ENCODE measurements at regions not wholly inside any gene's neighbourhood (a gene's known extent, or its start where the extent isn't known, plus 50 kb on each side); places are given as distances from the start of the nearest gene placed in this dataset.

DNA sequence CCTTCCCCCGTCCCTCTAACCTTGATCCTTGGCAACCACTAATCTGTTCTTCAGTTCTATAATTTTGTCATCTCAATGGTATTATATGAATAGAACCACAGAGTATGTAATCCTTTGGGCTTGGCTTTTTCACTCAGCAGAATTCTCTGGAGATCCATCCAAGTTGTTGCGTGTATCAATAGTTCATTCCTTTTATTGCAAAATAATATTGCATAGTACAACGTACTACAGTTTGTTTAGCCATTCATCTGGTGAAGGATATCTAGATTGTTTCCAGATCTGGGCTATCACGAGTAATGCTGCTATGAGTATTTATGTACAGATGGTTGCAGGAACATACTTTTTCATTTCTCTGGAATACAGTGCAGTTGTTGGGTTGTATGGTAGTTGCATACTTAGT, 76.2 kb downstream of the PLXNA1 start:
- Histone ChIP-seq H3K27me3 (replicated peaks in 1 of 4; ENCODE audit: control extremely low read depth in 1 of 4, control insufficient read depth in 3 of 4, insufficient read depth in 4 of 4, low read length in 3 of 4) (peaks cover 0 to 8% (median 0%) of the 10 kb centered on the region in 4 experiments), H3K36me3 (replicated peaks in 1 of 2; ENCODE audit: control extremely low read depth in 1 of 2, control insufficient read depth in 1 of 2, extremely low read depth in 1 of 2, insufficient read depth in 2 of 2, low read length in 1 of 2) (no peaks in the 10 kb centered on the region), H3K9ac (ENCODE audit: low read length) (no peak overlapping the region), H3K9me3 (ENCODE audit: control extremely low read depth in 1 of 3, control insufficient read depth in 2 of 3, insufficient read depth in 1 of 3, low read length in 2 of 3) (peaks cover 0 to 24% (median 12%) of the 10 kb centered on the region in 3 donors), H2AFZ (ENCODE audit: insufficient read depth, low read depth, low read length, poor library complexity, severe bottlenecking) (no peak overlapping the region), H3K4me2 (replicated peaks; ENCODE audit: low read depth, low read length, poor library complexity, severe bottlenecking) (no peak overlapping the region), H3K27ac (ENCODE audit: low read length in 2 of 2) (no peak overlapping the region), H4K20me1 (ENCODE audit: control insufficient read depth, insufficient read depth, low read length, poor library complexity, severe bottlenecking) (no peaks in the 10 kb centered on the region), H3K79me2 (ENCODE audit: control insufficient read depth, insufficient read depth, low read length) (no peaks in the 10 kb centered on the region), H3K4me1 (ENCODE audit: control insufficient read depth in 2 of 2, insufficient read depth in 2 of 2, low read length in 2 of 2) (no peaks in the 10 kb centered on the region), H3K4me3 (ENCODE audit: control extremely low read depth in 1 of 5, extremely low read depth in 1 of 5, insufficient read depth in 1 of 5, low read depth in 2 of 5, low read length in 4 of 5) (no peak overlapping the region)
- Mint-ChIP-seq H3K9me3 (ENCODE audit: insufficient read depth) (peaks cover 8% of the 10 kb centered on the region), H3K27ac (no peak overlapping the region), H3K4me3 (no peak overlapping the region), H3K27me3 (peaks cover 16% of the 10 kb centered on the region), H3K4me1 (no peaks in the 10 kb centered on the region)
- no peak for TF ChIP-seq EZH2 (IDR thresholded peaks at IDR 0.05; ENCODE audit: borderline replicate concordance, insufficient read depth, low read depth, low read length, poor library complexity, severe bottlenecking)
- TF ChIP-seq, protein P1, sequence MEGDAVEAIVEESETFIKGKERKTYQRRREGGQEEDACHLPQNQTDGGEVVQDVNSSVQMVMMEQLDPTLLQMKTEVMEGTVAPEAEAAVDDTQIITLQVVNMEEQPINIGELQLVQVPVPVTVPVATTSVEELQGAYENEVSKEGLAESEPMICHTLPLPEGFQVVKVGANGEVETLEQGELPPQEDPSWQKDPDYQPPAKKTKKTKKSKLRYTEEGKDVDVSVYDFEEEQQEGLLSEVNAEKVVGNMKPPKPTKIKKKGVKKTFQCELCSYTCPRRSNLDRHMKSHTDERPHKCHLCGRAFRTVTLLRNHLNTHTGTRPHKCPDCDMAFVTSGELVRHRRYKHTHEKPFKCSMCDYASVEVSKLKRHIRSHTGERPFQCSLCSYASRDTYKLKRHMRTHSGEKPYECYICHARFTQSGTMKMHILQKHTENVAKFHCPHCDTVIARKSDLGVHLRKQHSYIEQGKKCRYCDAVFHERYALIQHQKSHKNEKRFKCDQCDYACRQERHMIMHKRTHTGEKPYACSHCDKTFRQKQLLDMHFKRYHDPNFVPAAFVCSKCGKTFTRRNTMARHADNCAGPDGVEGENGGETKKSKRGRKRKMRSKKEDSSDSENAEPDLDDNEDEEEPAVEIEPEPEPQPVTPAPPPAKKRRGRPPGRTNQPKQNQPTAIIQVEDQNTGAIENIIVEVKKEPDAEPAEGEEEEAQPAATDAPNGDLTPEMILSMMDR (IDR thresholded peaks at IDR 0.05) = no peak
- no peak for DNase-seq
- intact Hi-C loops (cut with micrococcal nuclease) = no loop called here
- CTCF ChIA-PET = no interaction called here
- ATAC-seq (ENCODE audit: low read depth) = no peak
- no CpG with 5 or more reads among the region's 4 CpGs for WGBS (ENCODE audit: insufficient coverage)
- POLR2A ChIA-PET = no interaction called here

DNA sequence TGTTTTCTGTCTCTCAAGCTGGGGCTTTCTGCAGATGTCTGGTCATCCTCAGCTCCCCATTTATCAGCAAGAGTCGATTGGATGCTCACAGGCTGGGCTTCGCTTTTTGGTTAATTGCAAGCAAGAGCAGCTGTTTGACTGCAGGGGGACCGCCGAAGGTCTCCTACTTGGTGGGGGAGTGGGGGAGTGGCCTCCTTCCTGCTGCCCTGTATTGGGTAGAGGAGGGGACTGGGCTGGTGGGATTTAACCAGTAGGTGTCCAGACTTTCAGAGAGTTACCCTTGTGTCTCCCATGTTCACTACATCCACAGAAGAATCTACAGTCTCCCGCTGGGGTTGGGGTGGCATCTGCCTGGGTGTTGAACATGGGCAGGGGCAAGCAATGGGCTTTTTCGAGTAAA, 78.7 kb downstream of the PLXNA1 start:
- WGBS (ENCODE audit: insufficient coverage) = 61% methylated on average over 5 of the region's 6 CpGs
- Histone ChIP-seq H3K9ac (ENCODE audit: low read length) (no peak overlapping the region), H2AFZ (ENCODE audit: insufficient read depth, low read depth, low read length, poor library complexity, severe bottlenecking) (no peak overlapping the region), H3K4me2 (replicated peaks; ENCODE audit: low read depth, low read length, poor library complexity, severe bottlenecking) (no peak overlapping the region), H3K9me3 (ENCODE audit: control extremely low read depth in 1 of 3, control insufficient read depth in 2 of 3, insufficient read depth in 1 of 3, low read length in 2 of 3) (peaks cover 0 to 18% (median 10%) of the 10 kb centered on the region in 3 donors), H3K36me3 (replicated peaks in 1 of 2; ENCODE audit: control extremely low read depth in 1 of 2, control insufficient read depth in 1 of 2, extremely low read depth in 1 of 2, insufficient read depth in 2 of 2, low read length in 1 of 2) (no peaks in the 10 kb centered on the region), H4K20me1 (ENCODE audit: control insufficient read depth, insufficient read depth, low read length, poor library complexity, severe bottlenecking) (no peaks in the 10 kb centered on the region), H3K27ac (ENCODE audit: low read length in 2 of 2) (no peak overlapping the region), H3K4me1 (ENCODE audit: control insufficient read depth in 2 of 2, insufficient read depth in 2 of 2, low read length in 2 of 2) (no peaks in the 10 kb centered on the region), H3K27me3 (replicated peaks in 1 of 4; ENCODE audit: control extremely low read depth in 1 of 4, control insufficient read depth in 3 of 4, insufficient read depth in 4 of 4, low read length in 3 of 4) (peaks cover 0 to 19% (median 0%) of the 10 kb centered on the region in 4 experiments), H3K79me2 (ENCODE audit: control insufficient read depth, insufficient read depth, low read length) (no peaks in the 10 kb centered on the region), H3K4me3 (ENCODE audit: control extremely low read depth in 1 of 5, extremely low read depth in 1 of 5, insufficient read depth in 1 of 5, low read depth in 2 of 5, low read length in 4 of 5) (no peak overlapping the region)
- H3K4me1 Mint-ChIP-seq = no peaks in the 10 kb centered on the region
- DNase-seq = no peak
- H3K27ac Mint-ChIP-seq = no peak overlapping the region
- H3K9me3 Mint-ChIP-seq (ENCODE audit: insufficient read depth) = peaks cover 8% of the 10 kb centered on the region
- POLR2A ChIA-PET = no interaction called here
- ATAC-seq (ENCODE audit: low read depth) = no peak
- TF ChIP-seq, protein P1 (IDR thresholded peaks at IDR 0.05) = no peak
- TF ChIP-seq EZH2 (IDR thresholded peaks at IDR 0.05; ENCODE audit: borderline replicate concordance, insufficient read depth, low read depth, low read length, poor library complexity, severe bottlenecking) = no peak
- H3K27me3 Mint-ChIP-seq = peaks cover 32% of the 10 kb centered on the region
- intact Hi-C loops (cut with micrococcal nuclease) = no loop called here
- H3K4me3 Mint-ChIP-seq = no peak overlapping the region
- CTCF ChIA-PET = no interaction called here
